Vagina (tissue), 2 donors: ENCODE measurements at regions not wholly inside any gene's neighbourhood (a gene's known extent, or its start where the extent isn't known, plus 50 kb on each side); places are given as distances from the start of the nearest gene placed in this dataset.

ENCODE experiments used
- DNase-seq, 2 donors: peaks; one replicate each; pipeline ENCODE4 v3.0.0-alpha.2; 2017; ENCODE audit errors: extremely low spot score in 2 of 2
- H3K27ac ChIP-seq: fragments of 200-600 bp; sonication (generic); one replicate; pipeline ENCODE4 v1.5.1; 2019
- H3K27me3 ChIP-seq: fragments of 200-600 bp; sonication (generic); one replicate; pipeline ENCODE4 v1.5.1; 2019
- H3K36me3 ChIP-seq, 2 donors: fragments of 200-600 bp; sonication (generic); one replicate each; pipeline ENCODE4 v1.5.1; 2017 to 2019
- H3K4me1 ChIP-seq: fragments of 200-600 bp; sonication (generic); one replicate; pipeline ENCODE4 v1.5.1; 2019
- H3K4me3 ChIP-seq, 2 donors: fragments of 200-600 bp; sonication (generic); 1 replicate in 1 of 2; 2 replicates in 1 of 2; pipeline ENCODE4 v1.5.1; 2016 to 2019
- H3K9me3 ChIP-seq: fragments of 200-600 bp; sonication (generic); one replicate; pipeline ENCODE4 v1.5.1; 2019
- CTCF ChIP-seq, 3 experiments: fragments of 450-650 bp in 2 of 3; fragments of 200-600 bp in 1 of 3; sonication (generic) in 1 of 3; IDR thresholded peaks; one replicate each; pipeline ENCODE4 v1.5.1; 2017 to 2019; ENCODE audit warnings: antibody characterized with exemption in 3 of 3, mild to moderate bottlenecking in 2 of 3, moderate library complexity in 2 of 3
- POLR2A ChIP-seq, 2 donors: fragments of 450-650 bp; IDR thresholded peaks; one replicate each; pipeline ENCODE4 v1.6.1; 2017; ENCODE audit warnings: antibody characterized with exemption in 2 of 2, mild to moderate bottlenecking in 2 of 2, moderate library complexity in 2 of 2
- POLR2AphosphoS5 ChIP-seq, 2 donors: sonication (generic); formaldehyde crosslinking; IDR thresholded peaks; one replicate each; pipeline ENCODE4 v1.9.0; 2017; ENCODE audit warnings: antibody characterized with exemption in 2 of 2, mild to moderate bottlenecking in 2 of 2, low read depth in 1 of 2; ENCODE audit not compliant: insufficient read depth in 1 of 2
- intact Hi-C: fragments of 100-400 bp; cut with DNase I; formaldehyde crosslinking; loops from one replicate; pipeline ENCODE4 v1.15.1; 2023

GRCh38 chr9:118438810-118439209 lies 734.6 kb downstream of the TLR4 start:
- intact Hi-C loops: no loop called here
- Histone ChIP-seq H3K4me1 (no peaks in the 10 kb centered on the region), H3K27me3 (no peaks in the 10 kb centered on the region), H3K9me3 (no peaks in the 10 kb centered on the region), H3K27ac (no peak overlapping the region), H3K4me3 (no peak overlapping the region), H3K36me3 (no peaks in the 10 kb centered on the region)
- no peak for DNase-seq
- TF ChIP-seq CTCF (IDR thresholded peaks at IDR 0.05): no peak
- no peak for TF ChIP-seq POLR2AphosphoS5 (IDR thresholded peaks at IDR 0.05; ENCODE audit: insufficient read depth in 1 of 2, low read depth in 1 of 2)
- TF ChIP-seq POLR2A (IDR thresholded peaks at IDR 0.05): no peak

- intact Hi-C loops: no loop called here
- Histone ChIP-seq H3K36me3 (no peaks in the 10 kb centered on the region), H3K27me3 (no peaks in the 10 kb centered on the region), H3K9me3 (no peaks in the 10 kb centered on the region), H3K4me3 (no peak overlapping the region), H3K27ac (no peak overlapping the region), H3K4me1 (no peaks in the 10 kb centered on the region)
- TF ChIP-seq CTCF (IDR thresholded peaks at IDR 0.05) (no peak), POLR2A (IDR thresholded peaks at IDR 0.05) (no peak), POLR2AphosphoS5 (IDR thresholded peaks at IDR 0.05; ENCODE audit: insufficient read depth in 1 of 2, low read depth in 1 of 2) (no peak)
- no peak for DNase-seq
These were observed 735.2 kb downstream of the TLR4 start for GRCh38 chr9:118439441-118439840.

- intact Hi-C loops: no loop called here
- H3K4me3 ChIP-seq: no peak overlapping the region
- H3K9me3 ChIP-seq: no peaks in the 10 kb centered on the region
- DNase-seq: no peak
- H3K36me3 ChIP-seq: no peaks in the 10 kb centered on the region
- no peak overlapping the region for H3K27ac ChIP-seq
- no peaks in the 10 kb centered on the region for H3K4me1 ChIP-seq
- no peak for TF ChIP-seq POLR2AphosphoS5 (IDR thresholded peaks at IDR 0.05; ENCODE audit: insufficient read depth in 1 of 2, low read depth in 1 of 2)
- no peak for TF ChIP-seq CTCF (IDR thresholded peaks at IDR 0.05)
- no peaks in the 10 kb centered on the region for H3K27me3 ChIP-seq
These were observed 740.2 kb downstream of the TLR4 start for GRCh38 chr9:118444403-118444802.

- no peak overlapping the region for H3K27ac ChIP-seq
- TF ChIP-seq CTCF (IDR thresholded peaks at IDR 0.05) (no peak), POLR2AphosphoS5 (IDR thresholded peaks at IDR 0.05; ENCODE audit: insufficient read depth in 1 of 2, low read depth in 1 of 2) (no peak), POLR2A (IDR thresholded peaks at IDR 0.05) (no peak)
- no peak overlapping the region for H3K4me3 ChIP-seq
- H3K36me3 ChIP-seq: no peaks in the 10 kb centered on the region
- intact Hi-C loops: no loop called here
- H3K27me3 ChIP-seq: no peaks in the 10 kb centered on the region
- no peak for DNase-seq
- H3K9me3 ChIP-seq: no peaks in the 10 kb centered on the region
- no peaks in the 10 kb centered on the region for H3K4me1 ChIP-seq
These were observed 742.9 kb downstream of the TLR4 start for GRCh38 chr9:118446943-118447639.

GRCh38 chr9:118449554-118449953 lies 745.4 kb downstream of the TLR4 start:
- H3K4me1 ChIP-seq: no peaks in the 10 kb centered on the region
- no peaks in the 10 kb centered on the region for H3K36me3 ChIP-seq
- intact Hi-C loops: no loop called here
- no peak overlapping the region for H3K27ac ChIP-seq
- TF ChIP-seq POLR2A (IDR thresholded peaks at IDR 0.05) (no peak), POLR2AphosphoS5 (IDR thresholded peaks at IDR 0.05; ENCODE audit: insufficient read depth in 1 of 2, low read depth in 1 of 2) (no peak), CTCF (IDR thresholded peaks at IDR 0.05) (no peak)
- H3K9me3 ChIP-seq: no peaks in the 10 kb centered on the region
- no peak overlapping the region for H3K4me3 ChIP-seq
- no peaks in the 10 kb centered on the region for H3K27me3 ChIP-seq
- DNase-seq: no peak
